ENCODE measurements at regions not wholly inside any gene's neighbourhood (a gene's known extent, or its start where the extent isn't known, plus 50 kb on each side); places are given as distances from the start of the nearest gene placed in this dataset.

DNA sequence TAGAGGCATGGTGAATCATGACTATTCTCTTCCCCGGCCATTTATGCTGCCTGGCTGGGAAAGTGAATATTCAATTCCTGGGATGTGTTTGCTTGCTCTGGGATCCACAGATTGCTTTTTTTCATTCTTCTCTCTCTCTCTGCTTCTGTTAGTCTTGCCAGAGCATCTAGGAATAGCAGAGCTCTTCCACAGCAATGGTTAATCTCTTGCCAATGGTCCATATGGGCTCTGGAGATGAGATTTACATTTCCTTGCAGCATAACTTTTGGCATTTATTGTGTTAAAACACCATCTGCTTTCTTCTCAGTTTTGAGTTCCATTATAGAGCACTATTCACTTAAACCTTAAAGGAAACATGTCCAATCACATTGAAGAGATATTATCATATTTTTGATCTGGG lies 59.2 kb upstream of the GUCY1A1 start:
- no peak overlapping the region for H3K9ac ChIP-seq (ENCODE audit: low read length)
- no peak overlapping the region for H2AFZ ChIP-seq (ENCODE audit: low read depth, low read length)
- no peaks in the 10 kb centered on the region for H3K36me3 ChIP-seq (replicated peaks; ENCODE audit: low read depth, low read length)
- no peak overlapping the region for H3K4me2 ChIP-seq (ENCODE audit: low read length)
- H3K27ac ChIP-seq (ENCODE audit: low read length), result no peak overlapping the region
- TF ChIP-seq EZH2phosphoT487 (IDR thresholded peaks at IDR 0.05; ENCODE audit: low read depth), result no peak
- TF ChIP-seq, protein P1, sequence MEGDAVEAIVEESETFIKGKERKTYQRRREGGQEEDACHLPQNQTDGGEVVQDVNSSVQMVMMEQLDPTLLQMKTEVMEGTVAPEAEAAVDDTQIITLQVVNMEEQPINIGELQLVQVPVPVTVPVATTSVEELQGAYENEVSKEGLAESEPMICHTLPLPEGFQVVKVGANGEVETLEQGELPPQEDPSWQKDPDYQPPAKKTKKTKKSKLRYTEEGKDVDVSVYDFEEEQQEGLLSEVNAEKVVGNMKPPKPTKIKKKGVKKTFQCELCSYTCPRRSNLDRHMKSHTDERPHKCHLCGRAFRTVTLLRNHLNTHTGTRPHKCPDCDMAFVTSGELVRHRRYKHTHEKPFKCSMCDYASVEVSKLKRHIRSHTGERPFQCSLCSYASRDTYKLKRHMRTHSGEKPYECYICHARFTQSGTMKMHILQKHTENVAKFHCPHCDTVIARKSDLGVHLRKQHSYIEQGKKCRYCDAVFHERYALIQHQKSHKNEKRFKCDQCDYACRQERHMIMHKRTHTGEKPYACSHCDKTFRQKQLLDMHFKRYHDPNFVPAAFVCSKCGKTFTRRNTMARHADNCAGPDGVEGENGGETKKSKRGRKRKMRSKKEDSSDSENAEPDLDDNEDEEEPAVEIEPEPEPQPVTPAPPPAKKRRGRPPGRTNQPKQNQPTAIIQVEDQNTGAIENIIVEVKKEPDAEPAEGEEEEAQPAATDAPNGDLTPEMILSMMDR (IDR thresholded peaks at IDR 0.05; ENCODE audit: low read depth, low read length), result no peak
- H3K4me1 ChIP-seq (ENCODE audit: low read length), result peaks cover 14% of the 10 kb centered on the region
- H3K79me2 ChIP-seq (ENCODE audit: low read length), result no peaks in the 10 kb centered on the region
- H3K27me3 ChIP-seq (ENCODE audit: low read depth, low read length), result no peaks in the 10 kb centered on the region
- no peaks in the 10 kb centered on the region for H4K20me1 ChIP-seq (ENCODE audit: insufficient read depth, low read length)
- no peaks in the 10 kb centered on the region for H3K9me3 ChIP-seq (ENCODE audit: insufficient read depth, low read length)
- H3K4me3 ChIP-seq (ENCODE audit: low read length), result no peak overlapping the region

DNA sequence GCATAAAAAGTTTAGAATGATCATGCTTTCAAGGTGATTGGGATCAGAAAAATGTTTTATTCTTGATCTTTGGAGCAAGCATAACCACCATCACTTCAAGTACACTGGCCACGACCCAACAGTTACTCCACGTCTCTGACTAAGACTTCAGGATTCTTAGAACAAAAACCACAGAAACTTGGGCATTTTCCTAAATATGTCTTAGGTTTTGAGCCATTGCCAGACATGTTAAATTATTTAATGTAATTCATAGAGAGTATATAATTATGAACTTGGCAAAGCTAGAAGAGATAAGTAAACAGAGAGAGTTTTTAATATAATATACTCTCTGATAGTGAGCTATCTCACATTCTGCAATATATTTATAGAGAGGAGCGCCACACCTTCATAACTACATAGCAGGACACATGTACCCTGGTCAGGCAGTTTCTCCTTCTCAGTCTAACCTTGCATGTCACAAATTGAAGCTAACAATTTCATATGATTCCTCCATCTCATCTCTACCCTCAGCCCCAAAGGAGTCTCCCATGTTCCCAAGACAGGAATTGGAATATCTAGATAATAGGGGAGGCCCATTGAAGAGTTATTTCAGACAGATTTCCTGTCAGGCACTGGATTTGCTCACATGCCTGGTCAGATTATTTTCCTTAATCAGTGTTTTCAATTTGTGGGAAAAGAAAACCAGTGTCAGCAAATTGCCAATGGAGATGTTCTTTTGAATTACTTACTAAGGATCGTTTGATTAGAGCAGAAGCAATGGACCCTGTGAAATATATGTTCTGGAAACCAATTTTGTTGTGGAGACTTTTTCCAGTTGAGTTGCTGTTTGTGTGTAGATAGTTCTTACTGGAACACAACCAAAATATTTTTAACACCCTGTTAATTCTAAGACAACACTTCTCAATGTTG lies 61.7 kb upstream of the GUCY1A1 start:
- no peak for TF ChIP-seq EZH2phosphoT487 (IDR thresholded peaks at IDR 0.05; ENCODE audit: low read depth)
- TF ChIP-seq, protein P1 (IDR thresholded peaks at IDR 0.05; ENCODE audit: low read depth, low read length), result no peak
- H2AFZ ChIP-seq (ENCODE audit: low read depth, low read length), result no peak overlapping the region

DNA sequence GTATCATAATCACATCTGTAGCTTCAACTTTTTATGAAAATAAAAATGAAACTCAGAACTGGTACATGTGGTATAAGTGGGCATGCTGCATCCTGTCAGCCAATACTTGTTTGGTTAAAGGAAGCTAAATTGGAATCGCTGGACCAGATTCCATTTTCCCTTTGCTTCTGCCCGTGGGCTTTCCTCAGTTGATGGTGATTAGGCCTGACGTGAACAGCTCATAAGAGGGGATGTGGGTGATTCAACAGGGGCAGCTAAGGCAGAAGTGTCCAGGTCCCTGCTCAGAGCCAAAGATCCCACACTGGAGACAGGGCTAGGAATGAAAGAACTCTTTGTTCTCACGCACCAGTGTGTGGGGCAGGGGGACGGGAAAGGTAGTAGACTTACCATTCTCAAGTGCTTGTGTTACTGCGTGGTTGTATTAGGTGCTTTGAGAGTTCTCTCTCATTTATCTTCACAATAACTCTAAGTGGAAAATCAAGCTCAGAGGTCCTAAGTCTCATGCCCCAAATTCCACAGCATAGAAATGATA lies 63.2 kb upstream of the GUCY1A1 start:
- Histone ChIP-seq H2AFZ (ENCODE audit: low read depth, low read length) (no peak overlapping the region), H3K9me3 (ENCODE audit: insufficient read depth, low read length) (no peaks in the 10 kb centered on the region), H3K4me3 (ENCODE audit: low read length) (no peak overlapping the region), H3K27me3 (ENCODE audit: low read depth, low read length) (no peaks in the 10 kb centered on the region), H3K36me3 (replicated peaks; ENCODE audit: low read depth, low read length) (no peaks in the 10 kb centered on the region), H3K79me2 (ENCODE audit: low read length) (no peaks in the 10 kb centered on the region), H3K9ac (ENCODE audit: low read length) (no peak overlapping the region), H3K27ac (ENCODE audit: low read length) (no peak overlapping the region), H4K20me1 (ENCODE audit: insufficient read depth, low read length) (no peaks in the 10 kb centered on the region), H3K4me2 (ENCODE audit: low read length) (no peak overlapping the region), H3K4me1 (ENCODE audit: low read length) (no peaks in the 10 kb centered on the region)
- TF ChIP-seq, protein P1 (IDR thresholded peaks at IDR 0.05; ENCODE audit: low read depth, low read length), result no peak
- no peak for TF ChIP-seq EZH2phosphoT487 (IDR thresholded peaks at IDR 0.05; ENCODE audit: low read depth)

More for the DNA sequence above, 61.7 kb upstream of the GUCY1A1 start:
- H3K27ac ChIP-seq (ENCODE audit: low read length), result no peak overlapping the region
- H3K4me2 ChIP-seq (ENCODE audit: low read length), result no peak overlapping the region
- no peaks in the 10 kb centered on the region for H3K27me3 ChIP-seq (ENCODE audit: low read depth, low read length)
- H3K79me2 ChIP-seq (ENCODE audit: low read length), result no peaks in the 10 kb centered on the region
- no peak overlapping the region for H3K9ac ChIP-seq (ENCODE audit: low read length)
- H3K4me3 ChIP-seq (ENCODE audit: low read length), result no peak overlapping the region
- no peaks in the 10 kb centered on the region for H3K9me3 ChIP-seq (ENCODE audit: insufficient read depth, low read length)
- H4K20me1 ChIP-seq (ENCODE audit: insufficient read depth, low read length), result no peaks in the 10 kb centered on the region
- H3K36me3 ChIP-seq (replicated peaks; ENCODE audit: low read depth, low read length), result no peaks in the 10 kb centered on the region
- H3K4me1 ChIP-seq (ENCODE audit: low read length), result peaks cover 11% of the 10 kb centered on the region

DNA sequence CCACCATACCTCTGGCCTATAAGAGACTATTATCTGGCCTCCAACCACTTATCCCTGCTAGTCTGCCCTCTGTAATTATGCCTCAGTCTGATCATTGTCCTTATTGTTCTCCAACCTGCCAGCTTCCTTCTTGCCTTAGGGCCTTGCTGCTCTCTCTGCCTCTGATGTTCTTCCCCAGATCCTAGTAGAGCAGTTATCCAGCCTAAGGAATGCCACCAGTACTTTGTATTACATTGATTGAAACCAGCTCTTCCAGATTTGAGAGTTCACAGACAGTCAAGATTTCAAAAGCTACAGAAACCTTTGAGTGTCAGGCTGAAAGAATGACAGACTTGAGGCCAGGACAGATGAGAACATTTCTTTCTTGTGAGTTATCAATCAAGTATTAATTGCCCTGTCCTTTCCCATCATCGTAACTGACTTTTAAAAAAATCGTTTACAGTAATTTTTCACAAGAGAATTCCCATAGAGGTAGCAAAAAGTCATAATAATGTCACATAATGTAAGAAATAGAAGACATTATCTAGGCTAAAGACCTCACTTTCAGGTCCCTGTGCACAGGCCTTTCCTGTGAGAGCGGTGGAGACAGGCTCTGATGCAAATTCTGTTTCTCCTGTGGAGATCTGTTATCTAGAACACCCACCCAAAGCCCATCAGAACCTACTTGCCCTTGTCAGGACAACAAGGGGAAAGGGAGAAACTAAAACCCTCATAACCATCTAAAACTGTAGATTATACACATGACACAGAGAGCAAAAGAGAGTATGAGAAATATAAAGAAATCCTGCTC lies 64.1 kb upstream of the GUCY1A1 start:
- no peaks in the 10 kb centered on the region for H3K9me3 ChIP-seq (ENCODE audit: insufficient read depth, low read length)
- no peak overlapping the region for H3K4me3 ChIP-seq (ENCODE audit: low read length)
- H3K27ac ChIP-seq (ENCODE audit: low read length), result no peak overlapping the region
- 0 out of 2 replicates have a peak, but pooled peaks cover under 1% of the 10 kb centered on the region for H3K4me1 ChIP-seq (ENCODE audit: low read length)
- H3K27me3 ChIP-seq (ENCODE audit: low read depth, low read length), result no peaks in the 10 kb centered on the region
- H3K79me2 ChIP-seq (ENCODE audit: low read length), result no peaks in the 10 kb centered on the region
- TF ChIP-seq, protein P1 (IDR thresholded peaks at IDR 0.05; ENCODE audit: low read depth, low read length), result no peak
- TF ChIP-seq EZH2phosphoT487 (IDR thresholded peaks at IDR 0.05; ENCODE audit: low read depth), result no peak
- H3K4me2 ChIP-seq (ENCODE audit: low read length), result no peak overlapping the region
- H3K36me3 ChIP-seq (replicated peaks; ENCODE audit: low read depth, low read length), result no peaks in the 10 kb centered on the region
- no peak overlapping the region for H3K9ac ChIP-seq (ENCODE audit: low read length)
- no peak overlapping the region for H2AFZ ChIP-seq (ENCODE audit: low read depth, low read length)
- H4K20me1 ChIP-seq (ENCODE audit: insufficient read depth, low read length), result no peaks in the 10 kb centered on the region
